Activated T-cell treated with anti-CD3 and anti-CD28 coated beads for 48 hours (primary cell): ENCODE measurements at regions not wholly inside any gene's neighbourhood (a gene's known extent, or its start where the extent isn't known, plus 50 kb on each side); places are given as distances from the start of the nearest gene placed in this dataset.

ENCODE experiments used
- DNase-seq: peaks from one replicate; pipeline ENCODE4 v3.0.0-alpha.2; 2020; ENCODE audit warnings: low read depth

DNA sequence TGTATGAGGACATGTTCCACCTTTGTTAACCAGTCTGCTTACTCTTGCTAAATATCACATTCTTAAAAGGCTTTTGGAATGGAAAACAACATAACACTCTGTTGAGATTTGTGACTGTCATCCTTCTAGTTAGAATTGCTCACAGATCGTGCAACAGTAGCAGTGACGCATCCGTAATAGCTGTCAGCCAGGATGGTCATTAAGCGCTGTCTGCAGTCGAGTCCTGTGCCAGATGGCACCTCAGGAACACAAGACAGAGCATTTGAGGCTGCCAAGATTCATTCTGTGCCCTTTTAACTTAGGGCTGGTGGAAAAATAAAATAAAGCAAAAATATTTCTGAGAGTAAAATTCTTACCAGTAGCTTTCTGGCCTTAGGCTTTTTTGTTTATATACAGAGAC is 348.6 kb downstream of the ANKRD7 start:
- no peak for DNase-seq

DNA sequence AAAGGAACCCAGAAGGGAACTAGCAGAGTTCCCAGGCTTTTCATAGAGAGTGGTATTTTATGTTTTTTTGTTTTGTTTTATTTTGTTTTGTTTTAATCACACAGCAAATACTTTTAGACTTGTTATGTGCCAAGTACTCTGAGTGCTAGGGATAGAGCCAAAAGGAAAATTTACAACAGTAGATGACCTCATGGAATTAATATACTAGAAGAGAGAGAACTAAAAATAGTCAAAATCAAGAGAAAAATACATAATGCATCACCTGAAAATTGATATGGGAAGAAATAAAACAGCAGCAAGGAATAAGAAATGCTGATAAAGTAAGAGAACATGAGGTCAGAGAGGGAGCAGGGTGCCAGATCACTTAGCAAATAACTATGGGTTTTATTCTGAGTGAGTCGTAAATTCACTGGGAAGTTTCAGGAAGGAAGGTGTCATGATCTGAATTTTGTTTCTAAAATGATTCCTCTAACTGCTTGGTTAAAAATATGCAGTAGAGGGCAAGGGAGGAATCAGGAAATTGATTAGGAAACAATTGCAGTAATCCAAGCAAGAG is 351.0 kb downstream of the ANKRD7 start:
- DNase-seq: no peak

DNA sequence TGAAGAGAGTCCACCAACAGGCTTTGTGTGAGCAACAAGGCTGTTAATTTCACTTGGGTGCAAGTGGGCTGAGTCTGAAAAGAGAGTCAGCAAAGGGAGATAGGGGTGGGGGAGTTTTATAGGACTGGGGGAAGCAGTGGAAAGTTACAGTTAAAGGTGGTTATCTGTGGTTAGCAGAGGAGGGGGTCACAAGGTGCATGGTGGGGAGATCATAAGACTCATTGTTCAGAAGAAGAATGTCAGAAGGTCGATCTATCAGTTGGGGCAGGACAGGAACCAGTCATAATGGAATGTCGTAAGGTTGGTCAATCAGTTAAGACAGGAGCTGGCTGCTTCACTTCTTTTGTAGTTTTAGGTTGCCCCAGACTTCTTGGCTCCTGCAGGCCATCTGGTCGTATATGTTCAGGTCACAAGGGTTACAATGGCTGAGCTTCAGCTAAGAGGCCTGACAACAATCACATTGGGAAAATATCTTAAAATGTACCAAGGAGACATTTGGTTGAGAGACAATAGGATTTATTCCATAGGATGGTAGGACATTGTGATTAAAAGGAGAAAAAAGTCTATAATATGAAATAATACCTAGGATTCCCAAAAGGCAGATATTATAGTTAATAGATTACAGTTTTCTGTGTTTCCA is 356.4 kb downstream of the ANKRD7 start:
- no peak for DNase-seq

DNA sequence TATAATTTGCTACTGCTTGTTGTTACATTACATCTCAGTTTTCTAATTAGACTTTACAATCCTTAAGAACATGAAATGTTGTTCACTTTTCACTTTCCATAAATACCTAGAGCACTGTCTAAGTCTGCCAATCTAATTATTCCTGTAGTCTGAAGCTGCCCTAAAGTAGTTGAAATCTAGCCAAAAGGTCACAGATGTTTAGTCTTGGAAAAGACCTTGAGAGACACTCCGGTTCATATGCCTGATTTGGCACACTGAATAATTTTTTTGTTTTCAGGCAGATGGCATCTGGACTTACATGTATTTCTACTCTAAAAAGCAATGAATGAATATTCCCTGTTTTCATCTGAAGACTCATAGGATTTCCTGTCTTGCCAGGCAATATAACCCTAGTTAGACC is 359.1 kb downstream of the ANKRD7 start:
- no peak for DNase-seq

DNA sequence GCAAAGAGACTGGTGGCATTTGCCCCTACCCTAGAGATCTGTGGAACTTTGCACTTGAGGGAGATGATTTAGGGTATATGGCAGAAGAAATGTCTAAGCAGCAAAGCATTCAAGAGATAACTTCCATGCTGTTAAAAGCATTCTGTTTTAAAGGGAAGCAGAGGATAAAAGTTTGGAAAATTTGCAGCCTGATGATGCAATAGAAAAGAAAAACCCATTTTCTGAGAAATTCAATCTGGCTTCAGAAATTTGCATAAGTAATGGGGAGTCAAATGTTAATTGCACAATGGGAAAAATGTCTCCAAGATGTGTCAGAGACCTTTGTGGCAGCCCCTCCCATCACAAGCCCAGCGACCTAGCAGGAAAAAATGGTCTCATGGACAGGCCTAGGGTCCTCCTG is 361.7 kb downstream of the ANKRD7 start:
- DNase-seq: no peak

DNA sequence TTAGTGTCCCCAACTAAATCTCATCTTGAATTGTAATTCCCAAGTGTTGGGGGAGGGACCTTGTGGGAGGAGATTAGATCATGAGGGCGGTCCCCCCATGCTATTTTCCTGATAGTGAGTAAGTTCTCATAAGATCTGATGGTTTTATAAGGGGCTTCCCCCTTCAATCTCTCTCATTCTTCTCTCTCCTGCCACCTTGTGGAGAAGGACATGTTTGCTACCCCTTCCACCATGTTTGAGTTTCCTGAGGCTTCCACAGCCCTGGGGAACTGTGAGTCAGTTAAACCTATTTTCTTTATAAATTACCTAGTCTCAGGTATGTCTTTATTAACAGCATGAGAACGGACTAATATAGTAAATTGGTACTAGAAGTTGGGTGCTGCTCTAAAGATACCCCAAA is 365.6 kb downstream of the ANKRD7 start:
- no peak for DNase-seq

DNA sequence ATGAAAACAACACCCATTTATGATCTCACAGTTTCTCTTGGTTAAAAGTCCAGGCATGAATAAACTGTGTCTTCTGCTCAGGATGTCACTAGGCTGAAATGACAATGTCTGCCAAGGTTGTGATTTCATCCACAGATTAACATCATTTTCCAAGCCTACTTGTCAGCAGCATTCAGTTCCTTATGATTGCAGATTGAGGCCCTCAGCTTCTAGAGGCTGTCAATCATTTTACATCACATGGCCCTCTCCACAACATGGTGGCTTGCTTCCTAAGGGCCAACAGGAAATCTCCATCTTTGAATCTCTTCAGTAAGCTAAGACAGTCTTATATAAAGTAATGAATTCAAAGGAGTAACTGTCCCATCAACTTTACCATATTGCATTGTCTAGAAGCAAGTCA is 377.6 kb downstream of the ANKRD7 start:
- DNase-seq: no peak

DNA sequence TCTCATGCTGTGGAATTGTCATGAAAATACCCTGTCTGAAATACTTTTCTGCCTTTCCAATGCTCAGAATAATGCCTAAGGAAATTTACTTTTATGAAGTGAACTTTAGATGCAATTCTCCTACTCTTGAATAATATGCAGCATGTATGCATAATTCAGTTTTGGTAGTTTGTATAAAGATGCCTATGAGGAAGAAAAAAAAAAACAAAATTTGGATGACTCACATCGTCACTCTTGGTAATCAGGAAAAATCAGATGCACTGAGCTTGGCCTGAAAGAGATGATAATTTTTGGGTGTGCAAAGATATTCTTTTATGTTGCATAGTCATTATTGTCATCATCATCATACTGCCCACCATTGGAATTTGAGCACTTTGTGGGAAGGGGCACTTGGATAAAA is 382.1 kb downstream of the ANKRD7 start:
- no peak for DNase-seq

DNA sequence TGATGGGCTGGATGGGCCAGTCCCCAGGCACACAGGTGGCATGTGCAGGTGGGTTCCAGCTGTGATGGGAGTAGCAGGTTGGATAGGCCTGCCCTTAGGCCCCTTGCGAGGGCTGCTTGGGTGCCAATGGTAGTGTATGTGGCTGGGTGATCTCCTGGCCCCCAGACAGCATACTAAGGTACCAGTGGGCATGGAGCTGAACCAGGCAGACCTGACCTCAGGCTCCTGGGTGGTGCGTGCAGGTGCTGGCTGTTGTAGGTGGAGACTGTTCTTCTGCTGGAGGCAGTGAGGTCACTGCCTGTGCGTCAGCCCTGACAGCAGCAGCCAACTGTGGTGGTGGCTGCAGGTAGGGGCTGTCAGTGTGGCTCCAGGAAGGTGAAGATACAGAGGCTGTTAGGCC is 384.7 kb downstream of the ANKRD7 start:
- DNase-seq: no peak

DNA sequence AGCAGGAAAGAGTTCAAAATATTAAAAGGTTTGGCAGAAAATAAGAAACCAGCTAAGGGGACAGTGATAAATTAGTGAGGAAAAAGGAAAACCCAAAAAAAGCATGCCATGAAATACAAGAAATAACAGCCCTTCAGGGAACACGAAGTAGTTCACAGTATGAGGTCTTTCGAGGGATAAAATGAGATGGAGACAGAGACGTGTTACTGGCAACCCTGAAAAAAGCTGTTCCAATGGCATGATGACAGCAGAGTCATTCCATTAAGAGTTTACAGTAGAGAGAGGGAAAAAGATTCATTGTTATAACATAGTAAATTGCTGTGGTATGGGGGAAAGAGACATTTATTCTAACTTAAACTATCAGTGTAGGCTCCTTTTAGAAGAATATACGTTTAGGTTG is 391.2 kb downstream of the ANKRD7 start:
- DNase-seq: no peak

DNA sequence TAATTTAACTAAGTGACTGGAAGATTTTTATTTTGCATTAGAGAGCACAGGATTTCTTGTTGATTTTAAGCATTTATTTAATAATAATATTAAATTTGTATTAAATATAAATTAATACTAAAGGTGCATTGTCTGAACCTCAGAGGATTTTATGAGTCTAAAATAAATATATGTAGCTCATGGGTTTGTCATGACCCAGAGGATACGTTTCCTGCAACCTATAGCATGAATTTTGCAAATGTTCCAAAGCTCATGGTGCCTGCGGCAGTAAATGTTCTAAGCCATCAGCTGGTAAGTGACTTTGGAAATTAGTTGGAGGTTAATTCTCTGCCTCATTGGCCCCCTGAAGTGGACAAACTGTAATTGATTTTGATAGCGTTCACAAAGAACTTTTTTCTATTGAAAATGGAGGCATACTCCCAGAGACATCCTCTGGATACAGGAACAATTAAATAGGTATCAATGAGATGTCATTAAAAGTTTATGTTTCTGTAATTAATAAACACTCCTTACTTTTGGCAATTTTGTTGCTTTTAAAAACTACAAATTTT is 397.4 kb downstream of the ANKRD7 start:
- no peak for DNase-seq

DNA sequence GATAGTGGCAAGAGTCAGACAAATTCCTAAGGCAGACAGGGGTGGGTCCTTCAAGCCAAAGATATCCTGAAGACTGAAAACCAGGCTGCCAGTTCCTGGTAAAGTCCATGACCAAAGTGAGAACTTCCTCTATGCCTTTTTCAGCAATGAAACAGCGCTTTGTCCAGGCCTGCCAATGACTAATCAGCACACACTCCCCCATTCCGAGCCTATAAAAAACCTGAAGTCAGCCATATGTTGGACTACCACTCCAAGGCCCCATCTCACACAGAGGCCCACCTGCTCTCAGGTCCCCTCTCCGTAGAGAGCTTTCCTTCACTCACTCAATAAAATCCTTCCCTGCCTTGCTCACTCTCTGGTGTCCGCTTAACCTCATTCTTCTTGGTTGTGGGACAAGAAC is 402.2 kb downstream of the ANKRD7 start:
- no peak for DNase-seq

DNA sequence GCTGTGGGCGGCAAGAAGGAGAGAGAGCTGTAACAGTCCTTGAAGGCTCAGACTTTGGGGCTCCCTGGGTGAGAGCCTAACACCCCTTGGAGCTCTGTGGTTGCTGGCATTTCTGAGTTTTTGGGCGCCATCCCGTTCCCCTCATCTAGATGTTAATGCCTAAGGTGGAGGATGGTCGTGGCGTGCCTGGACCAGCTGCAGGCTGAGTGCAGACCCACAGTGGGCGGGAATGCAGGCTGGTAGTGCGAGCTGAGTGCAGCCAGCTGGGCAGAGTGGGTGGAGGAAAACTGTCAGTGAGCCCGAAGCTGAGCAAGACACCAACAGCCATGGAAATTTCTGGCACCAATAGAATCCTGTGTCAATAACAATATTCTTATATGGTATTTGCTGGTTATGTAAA is 403.0 kb downstream of the ANKRD7 start:
- DNase-seq: no peak

DNA sequence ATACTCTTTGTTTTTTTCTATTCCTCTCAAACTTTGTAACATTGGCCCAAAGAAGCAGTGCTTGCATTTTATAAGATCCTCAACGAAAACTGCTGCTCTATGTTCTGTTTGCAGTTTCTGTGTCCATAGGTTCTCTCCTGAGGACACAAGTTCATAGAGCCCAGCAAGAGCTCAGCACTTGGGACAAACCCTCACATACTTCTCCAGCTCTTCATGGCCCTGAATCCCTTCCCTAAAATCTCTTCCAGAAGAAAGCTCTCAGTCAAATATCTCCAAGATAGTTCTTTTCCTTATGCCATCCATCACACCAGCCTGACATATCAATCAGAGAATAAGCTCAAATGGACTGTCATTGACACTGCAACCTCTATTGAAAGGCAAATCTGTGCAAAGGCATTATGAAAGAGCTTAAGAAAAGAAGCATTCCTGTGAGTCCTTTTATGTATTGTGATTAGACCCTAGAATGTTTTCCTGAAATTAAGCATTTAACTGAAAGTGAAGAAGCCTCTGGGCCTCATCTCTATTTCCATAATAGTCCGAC is 405.5 kb downstream of the ANKRD7 start:
- no peak for DNase-seq

DNA sequence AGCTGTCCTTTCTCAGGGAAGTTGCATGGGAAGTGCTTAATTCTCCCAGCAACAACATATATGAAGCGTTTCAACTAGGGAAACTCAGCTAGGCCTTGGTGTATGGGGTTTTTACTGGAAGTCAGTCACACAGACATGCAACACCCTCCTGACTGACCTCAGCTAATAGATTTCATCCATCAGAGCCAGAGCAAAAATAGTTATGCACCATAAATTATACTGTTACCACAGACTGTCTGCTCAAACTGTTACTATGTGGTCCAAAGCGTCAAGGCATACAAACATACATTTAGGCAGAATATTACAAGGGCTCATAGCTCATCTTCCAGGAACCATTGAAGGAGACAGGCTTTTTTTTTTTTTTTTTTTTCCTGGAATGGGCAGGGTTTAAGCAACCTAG is 417.9 kb downstream of the ANKRD7 start:
- no peak for DNase-seq

DNA sequence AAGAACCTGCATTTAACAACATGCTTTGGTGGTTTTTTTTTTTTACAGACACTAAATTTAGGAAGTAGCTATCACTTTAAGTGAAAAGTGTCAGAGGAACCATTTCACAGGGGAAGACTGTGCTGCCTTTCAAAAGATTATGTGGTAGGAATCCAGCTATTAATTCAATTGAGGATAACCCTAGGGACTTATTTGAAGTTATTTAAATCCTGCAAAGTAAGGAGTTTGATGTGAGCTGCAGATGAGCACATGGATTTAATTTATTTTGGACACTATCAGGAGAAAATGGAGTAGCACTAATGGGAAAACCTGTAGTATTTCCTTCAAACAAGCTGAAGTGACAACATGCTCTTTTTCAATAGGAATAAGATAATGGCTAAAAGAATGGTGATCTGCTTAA is 419.8 kb downstream of the ANKRD7 start:
- DNase-seq: no peak

DNA sequence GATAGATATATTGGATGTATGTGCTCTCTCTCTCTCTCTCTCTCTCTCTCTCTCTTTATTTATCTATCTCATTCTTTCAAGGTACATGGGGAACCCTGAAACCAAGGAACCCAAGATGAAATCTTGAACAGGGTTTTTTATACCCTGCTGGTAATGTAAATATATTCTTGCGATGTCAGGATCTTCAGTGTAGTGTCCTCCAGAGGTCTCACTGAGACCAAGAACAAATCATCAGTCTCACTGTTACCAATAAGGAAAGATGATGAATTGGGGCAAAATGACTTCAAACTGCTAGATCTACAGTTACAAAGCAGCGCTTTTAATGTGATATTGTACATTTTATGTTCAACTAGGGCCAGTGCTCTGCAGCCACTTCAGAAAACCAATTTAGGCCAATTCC is 423.5 kb downstream of the ANKRD7 start:
- DNase-seq: no peak

DNA sequence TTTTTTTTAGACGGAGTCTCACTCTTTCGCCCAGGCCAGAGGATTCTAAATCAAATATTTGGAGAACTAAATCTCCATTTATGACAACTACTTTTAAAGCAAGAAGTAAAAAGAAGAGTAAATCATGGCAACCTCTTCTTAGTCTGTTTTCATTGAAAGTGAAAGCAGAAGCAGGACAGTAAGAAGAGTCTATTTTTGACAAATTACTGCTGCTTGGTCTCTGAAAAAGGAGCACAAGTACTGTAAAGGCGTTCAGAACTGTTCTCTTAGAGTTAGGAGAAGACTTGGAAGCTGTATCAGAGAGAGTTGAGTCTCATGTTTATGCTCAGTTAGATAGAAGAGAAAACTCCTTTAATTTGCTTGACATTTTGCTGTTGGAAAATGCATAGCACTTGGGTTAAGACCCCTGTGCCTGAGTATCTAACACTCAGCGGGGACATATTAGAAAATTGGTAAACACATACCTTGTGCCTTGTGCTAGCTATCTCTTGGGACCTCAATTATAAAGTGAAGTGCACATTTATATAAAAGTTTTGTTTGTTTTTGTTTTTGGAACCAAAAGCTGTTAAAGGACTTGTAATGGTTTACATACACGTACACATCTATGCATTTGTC is 433.0 kb downstream of the ANKRD7 start:
- no peak for DNase-seq

DNA sequence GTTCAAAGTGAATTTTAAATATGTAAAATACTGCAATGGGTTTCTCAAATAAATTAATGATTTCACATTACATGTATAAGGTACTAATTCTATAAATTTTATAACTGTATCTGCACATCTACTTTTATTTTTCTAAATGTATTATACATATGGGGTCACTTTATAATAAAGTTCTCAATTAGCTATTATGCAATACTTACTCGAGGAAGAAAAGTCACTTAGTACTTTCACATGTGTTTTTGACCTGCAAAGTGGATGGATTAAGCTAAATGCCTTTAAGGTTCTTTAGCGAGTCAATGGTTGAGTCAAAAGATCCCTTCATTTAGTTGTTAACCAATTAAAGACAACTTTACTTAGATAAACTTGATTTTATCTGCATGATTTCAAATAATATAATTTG is 437.8 kb downstream of the ANKRD7 start:
- DNase-seq: no peak

DNA sequence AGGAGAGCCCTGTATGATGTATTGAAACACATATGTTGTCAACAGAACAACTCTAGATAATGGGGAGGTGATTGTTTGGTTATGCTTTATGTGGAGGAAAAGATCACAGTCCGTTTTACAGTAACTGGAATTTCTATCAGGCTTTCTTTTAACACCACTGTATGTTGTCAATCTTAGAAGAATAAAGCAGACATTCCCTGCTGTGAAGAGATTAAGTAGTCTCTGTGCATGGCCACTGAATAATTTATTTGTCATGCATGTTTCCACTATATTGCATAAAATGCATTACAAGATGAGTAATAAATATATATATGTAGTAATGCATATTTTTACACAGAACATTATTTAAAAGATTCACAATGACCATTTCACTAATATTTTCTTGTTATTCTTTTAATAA is 440.0 kb downstream of the ANKRD7 start:
- no peak for DNase-seq

DNA sequence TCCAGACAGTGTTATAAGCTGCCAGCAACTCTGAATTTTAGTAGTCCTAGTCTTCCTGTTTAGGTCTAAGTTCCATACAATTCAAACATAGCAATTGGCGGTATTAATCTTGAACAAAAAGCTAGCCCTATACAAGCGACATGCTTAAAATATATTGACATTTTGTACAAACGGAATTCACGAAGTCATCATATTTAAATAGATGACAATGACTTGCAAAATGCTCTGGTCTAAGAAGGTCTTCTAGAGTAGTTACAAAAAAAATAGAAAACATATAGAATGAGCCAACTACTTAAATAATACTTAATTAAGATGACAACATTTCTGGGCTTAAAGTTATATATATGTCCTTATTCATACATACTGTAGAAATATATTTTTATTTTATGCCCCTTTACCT is 446.6 kb downstream of the ANKRD7 start:
- DNase-seq: no peak

DNA sequence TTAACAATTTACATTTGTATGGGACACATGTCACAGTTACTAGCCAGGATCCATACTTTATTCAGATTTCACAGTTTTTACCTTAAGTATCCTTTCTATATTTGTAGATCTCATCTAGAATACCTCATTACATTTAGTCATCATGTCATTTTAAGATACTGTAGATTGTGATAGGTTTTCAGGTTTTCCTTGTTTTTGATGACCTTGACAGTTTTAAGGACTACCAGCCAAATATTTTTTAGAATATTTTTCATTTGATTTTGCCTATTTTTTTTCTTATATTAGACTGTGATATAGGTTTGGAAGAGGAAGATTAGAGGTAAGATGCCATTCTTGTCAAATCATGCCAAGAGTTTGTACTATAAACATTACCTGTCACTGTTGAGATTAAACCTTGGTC is 460.3 kb downstream of the ANKRD7 start:
- no peak for DNase-seq

DNA sequence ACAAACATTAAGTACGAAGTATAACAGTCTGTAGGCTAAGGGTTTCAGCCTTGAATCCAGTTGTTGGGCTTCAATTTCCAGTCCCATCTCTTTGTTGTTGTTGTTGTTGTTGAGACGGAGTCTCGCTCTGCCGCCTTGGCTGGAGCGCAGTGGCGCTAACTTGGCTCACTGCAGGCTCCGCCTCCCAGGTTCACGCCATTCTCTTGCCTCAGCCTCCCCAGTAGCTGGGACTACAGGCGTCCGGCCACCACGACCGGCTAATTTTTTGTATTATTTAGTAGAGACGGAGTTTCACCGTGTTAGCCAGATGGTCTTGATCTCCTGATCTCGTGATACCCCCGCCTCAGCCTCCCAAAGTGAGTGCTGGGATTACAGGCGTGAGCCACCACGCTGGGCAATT is 464.9 kb downstream of the ANKRD7 start:
- DNase-seq: no peak

DNA sequence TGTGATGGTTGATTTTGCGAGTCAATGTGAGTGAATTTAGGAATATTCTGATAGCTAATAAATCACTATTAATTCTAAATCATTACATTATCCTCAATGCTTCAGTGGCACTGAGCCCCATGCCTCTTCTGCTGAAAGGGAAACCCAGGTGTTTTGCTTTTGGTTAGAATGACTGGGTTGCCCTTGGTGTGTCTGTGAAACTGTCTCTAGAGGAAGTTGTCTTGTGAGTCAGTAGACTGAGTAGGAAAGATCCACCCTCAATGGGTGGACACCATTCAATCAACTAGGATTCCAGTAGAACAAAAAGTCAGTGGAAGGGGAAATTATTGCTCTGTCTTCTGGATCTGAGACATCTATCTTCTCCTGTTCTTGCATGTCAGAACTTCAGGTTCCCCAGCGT is 472.4 kb downstream of the ANKRD7 start:
- no peak for DNase-seq
